ENCODE measurements at regions not wholly inside any gene's neighbourhood (a gene's known extent, or its start where the extent isn't known, plus 50 kb on each side); places are given as distances from the start of the nearest gene placed in this dataset.

DNA sequence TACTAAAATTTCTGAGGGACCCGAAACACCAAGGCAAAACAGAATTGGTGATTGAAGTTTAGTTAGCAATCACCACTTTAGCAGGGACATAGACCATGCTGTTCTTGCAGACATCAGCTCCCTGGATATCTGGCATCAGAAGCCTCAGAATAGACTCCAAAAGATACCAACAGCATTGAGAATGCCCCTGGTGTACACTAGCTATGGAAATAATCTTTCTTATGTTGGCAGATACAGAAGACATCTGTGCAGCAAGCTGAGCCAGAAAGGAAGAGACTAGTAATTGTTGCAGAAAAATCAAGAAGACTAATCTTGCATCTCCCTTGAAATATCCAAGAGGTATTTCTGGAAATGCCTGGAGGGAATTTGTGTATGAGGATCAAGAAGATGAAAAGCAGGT lies 521.6 kb downstream of the TRHDE start:
- TF ChIP-seq EZH2phosphoT487 (IDR thresholded peaks at IDR 0.05; ENCODE audit: insufficient read depth, low read depth) (no peak), EZH2 (IDR thresholded peaks at IDR 0.05; ENCODE audit: insufficient read depth, poor library complexity, severe bottlenecking) (no peak)

DNA sequence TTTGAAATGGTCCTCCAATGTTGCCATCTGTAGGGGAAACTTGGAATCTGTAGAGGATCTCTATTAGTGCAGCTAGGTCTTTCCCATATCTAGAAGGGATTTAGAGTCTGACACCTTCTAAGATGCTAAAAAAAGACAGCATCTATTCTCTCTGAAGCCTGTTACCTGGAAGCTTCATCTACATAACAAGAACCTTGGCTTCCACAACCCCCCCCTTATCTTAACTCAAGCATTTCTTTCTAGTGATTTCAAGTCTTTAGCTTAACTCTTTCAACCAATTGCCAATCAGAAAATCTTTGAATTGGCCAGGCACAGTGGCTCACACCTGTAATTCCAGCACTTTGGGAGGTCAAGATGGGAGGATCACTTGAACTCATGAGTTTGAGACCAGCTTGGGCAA lies 543.3 kb downstream of the TRHDE start:
- Histone ChIP-seq H3K36me3 (ENCODE audit: low read depth) (no peaks in the 10 kb centered on the region), H3K79me2 (ENCODE audit: insufficient read depth) (no peaks in the 10 kb centered on the region), H3K4me3 (no peak overlapping the region), H3K9me2 (ENCODE audit: insufficient read depth) (no peaks in the 10 kb centered on the region), H4K20me1 (ENCODE audit: insufficient read depth) (no peaks in the 10 kb centered on the region), H3K9ac (no peak overlapping the region), H3K4me2 (ENCODE audit: unreplicated experiment) (no peak overlapping the region), H3K27ac (no peak overlapping the region), H2AFZ (no peak overlapping the region), H3K9me3 (ENCODE audit: low read depth) (no peaks in the 10 kb centered on the region), H3K27me3 (replicated peaks; ENCODE audit: insufficient read depth) (no peaks in the 10 kb centered on the region), H3K4me1 (ENCODE audit: insufficient read depth) (no peaks in the 10 kb centered on the region), H3F3A (ENCODE audit: insufficient read depth) (no peaks in the 10 kb centered on the region)
- TF ChIP-seq EZH2phosphoT487 (IDR thresholded peaks at IDR 0.05; ENCODE audit: insufficient read depth, low read depth) (no peak), EZH2 (IDR thresholded peaks at IDR 0.05; ENCODE audit: insufficient read depth, poor library complexity, severe bottlenecking) (no peak)
- no peak for DNase-seq
- in situ Hi-C loops (cut with MboI), result no loop called here

More for the DNA sequence above, 521.6 kb downstream of the TRHDE start:
- Histone ChIP-seq H3K36me3 (ENCODE audit: low read depth) (no peaks in the 10 kb centered on the region), H3K27me3 (replicated peaks; ENCODE audit: insufficient read depth) (no peaks in the 10 kb centered on the region), H3K9ac (no peak overlapping the region), H3F3A (ENCODE audit: insufficient read depth) (no peaks in the 10 kb centered on the region), H2AFZ (no peak overlapping the region), H3K9me2 (ENCODE audit: insufficient read depth) (no peaks in the 10 kb centered on the region), H3K4me2 (ENCODE audit: unreplicated experiment) (no peak overlapping the region), H3K9me3 (ENCODE audit: low read depth) (no peaks in the 10 kb centered on the region), H3K27ac (no peak overlapping the region), H3K4me1 (ENCODE audit: insufficient read depth) (no peaks in the 10 kb centered on the region), H3K4me3 (no peak overlapping the region), H3K79me2 (ENCODE audit: insufficient read depth) (no peaks in the 10 kb centered on the region), H4K20me1 (ENCODE audit: insufficient read depth) (no peaks in the 10 kb centered on the region)
- in situ Hi-C loops (cut with MboI), result no loop called here
- no peak for DNase-seq
- WGBS, 2 experiments (ENCODE audit: low coverage in 1 of 2, low lambda C conversion rate in 2 of 2, missing lambda C conversion rate in 2 of 2), result 7 to 9% methylated on average over 1 of the region's 1 CpG

DNA sequence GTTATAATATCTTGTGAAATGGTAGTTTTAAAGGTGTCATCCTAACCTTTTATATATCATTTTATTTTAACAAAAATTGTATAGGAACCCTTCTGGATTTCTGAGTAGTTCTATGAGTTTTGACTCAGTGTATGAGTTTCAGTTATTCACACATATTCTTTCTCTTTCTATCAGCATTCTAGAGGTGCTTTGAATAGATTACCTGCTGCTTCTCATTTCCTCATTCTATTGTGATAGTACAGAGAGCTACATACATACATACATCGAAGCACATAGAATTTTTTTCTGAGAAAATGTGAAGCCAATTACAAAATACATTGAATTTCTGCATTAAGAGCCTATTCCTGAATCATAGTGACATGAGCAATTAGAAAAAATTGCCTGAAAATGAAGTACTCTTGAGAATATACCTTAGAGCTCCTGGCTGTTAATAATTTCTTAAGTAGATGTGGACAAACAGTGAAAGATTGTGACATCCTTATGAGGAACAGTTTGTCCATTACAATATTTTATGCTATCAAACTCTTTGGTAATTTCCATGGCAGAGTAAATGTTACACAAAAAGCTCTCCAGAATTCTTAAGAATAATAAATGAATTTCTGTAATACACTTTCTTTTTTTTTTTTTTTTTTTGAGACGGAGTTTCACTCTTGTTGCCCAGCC lies 556.6 kb downstream of the TRHDE start:
- H3K79me2 ChIP-seq (ENCODE audit: insufficient read depth), result no peaks in the 10 kb centered on the region
- TF ChIP-seq EZH2phosphoT487 (IDR thresholded peaks at IDR 0.05; ENCODE audit: insufficient read depth, low read depth) (no peak), EZH2 (IDR thresholded peaks at IDR 0.05; ENCODE audit: insufficient read depth, poor library complexity, severe bottlenecking) (no peak)
- H3K4me2 ChIP-seq (ENCODE audit: unreplicated experiment), result no peak overlapping the region
- no peaks in the 10 kb centered on the region for H3K9me2 ChIP-seq (ENCODE audit: insufficient read depth)
- H3F3A ChIP-seq (ENCODE audit: insufficient read depth), result no peaks in the 10 kb centered on the region
- no peaks in the 10 kb centered on the region for H3K36me3 ChIP-seq (ENCODE audit: low read depth)
- in situ Hi-C loops (cut with MboI), result no loop called here
- WGBS, 2 experiments (ENCODE audit: low coverage in 1 of 2, low lambda C conversion rate in 2 of 2, missing lambda C conversion rate in 2 of 2), result 25 to 34% methylated on average over 2 of the region's 2 CpGs
- no peaks in the 10 kb centered on the region for H3K27me3 ChIP-seq (replicated peaks; ENCODE audit: insufficient read depth)
- no peak overlapping the region for H3K27ac ChIP-seq
- H3K4me1 ChIP-seq (ENCODE audit: insufficient read depth), result no peaks in the 10 kb centered on the region
- no peak overlapping the region for H3K9ac ChIP-seq
- no peaks in the 10 kb centered on the region for H4K20me1 ChIP-seq (ENCODE audit: insufficient read depth)
- no peak overlapping the region for H3K4me3 ChIP-seq
- H3K9me3 ChIP-seq (ENCODE audit: low read depth), result no peaks in the 10 kb centered on the region
- no peak overlapping the region for H2AFZ ChIP-seq
- no peak for DNase-seq

DNA sequence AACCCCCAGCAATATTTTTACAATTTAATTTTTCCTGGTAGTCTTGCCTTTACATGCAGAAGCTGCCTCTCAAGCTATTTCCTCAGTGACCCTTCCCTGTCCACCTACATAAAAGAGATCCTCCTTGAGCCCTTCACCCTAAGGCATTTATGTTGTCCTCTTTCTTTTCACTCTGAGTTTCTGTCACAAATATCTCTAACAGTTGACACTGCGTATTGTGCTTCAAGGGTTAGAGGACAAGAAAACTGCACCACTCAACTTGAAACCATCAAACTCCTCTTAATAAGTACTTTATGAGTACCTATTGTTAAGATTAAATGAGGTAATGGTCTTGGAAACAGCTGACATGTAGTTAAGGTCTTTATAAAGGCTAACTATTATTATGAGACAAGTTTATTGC lies 557.7 kb downstream of the TRHDE start:
- in situ Hi-C loops (cut with MboI), result no loop called here
- Histone ChIP-seq H3K27ac (no peak overlapping the region), H3K9ac (no peak overlapping the region), H3K9me3 (ENCODE audit: low read depth) (no peaks in the 10 kb centered on the region), H3K4me2 (ENCODE audit: unreplicated experiment) (no peak overlapping the region), H4K20me1 (ENCODE audit: insufficient read depth) (no peaks in the 10 kb centered on the region), H3F3A (ENCODE audit: insufficient read depth) (no peaks in the 10 kb centered on the region), H3K4me1 (ENCODE audit: insufficient read depth) (no peaks in the 10 kb centered on the region), H3K27me3 (replicated peaks; ENCODE audit: insufficient read depth) (no peaks in the 10 kb centered on the region), H3K9me2 (ENCODE audit: insufficient read depth) (no peaks in the 10 kb centered on the region), H3K79me2 (ENCODE audit: insufficient read depth) (no peaks in the 10 kb centered on the region), H3K4me3 (no peak overlapping the region), H2AFZ (no peak overlapping the region), H3K36me3 (ENCODE audit: low read depth) (no peaks in the 10 kb centered on the region)
- WGBS, 2 experiments (ENCODE audit: low coverage in 1 of 2, low lambda C conversion rate in 2 of 2, missing lambda C conversion rate in 2 of 2), result 49 to 56% methylated on average over 1 of the region's 1 CpG
- TF ChIP-seq EZH2phosphoT487 (IDR thresholded peaks at IDR 0.05; ENCODE audit: insufficient read depth, low read depth) (no peak), EZH2 (IDR thresholded peaks at IDR 0.05; ENCODE audit: insufficient read depth, poor library complexity, severe bottlenecking) (no peak)
- DNase-seq, result no peak

DNA sequence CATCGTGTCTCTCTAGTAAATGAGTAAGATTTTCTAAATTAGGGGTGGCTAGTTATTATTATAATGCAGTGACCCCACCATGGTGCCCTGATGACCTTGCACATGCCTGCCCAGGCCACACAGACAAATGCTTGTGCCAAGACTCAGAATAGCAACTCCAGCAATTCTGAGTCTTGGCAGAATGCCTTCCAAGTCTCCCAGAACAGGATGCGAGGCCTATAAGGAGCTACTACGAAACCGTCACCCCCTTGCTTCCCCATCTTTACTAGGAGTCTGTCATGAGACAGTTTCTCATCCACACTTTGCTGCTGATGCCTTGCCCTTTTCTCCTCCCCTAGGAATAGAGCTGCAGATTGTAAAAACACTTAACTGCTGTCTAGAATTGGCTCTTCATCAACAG lies 559.9 kb downstream of the TRHDE start:
- no peaks in the 10 kb centered on the region for H3K27me3 ChIP-seq (replicated peaks; ENCODE audit: insufficient read depth)
- no peaks in the 10 kb centered on the region for H3K36me3 ChIP-seq (ENCODE audit: low read depth)
- H2AFZ ChIP-seq, result no peak overlapping the region
- no peaks in the 10 kb centered on the region for H3K9me3 ChIP-seq (ENCODE audit: low read depth)
- no peaks in the 10 kb centered on the region for H3K4me1 ChIP-seq (ENCODE audit: insufficient read depth)
- no peak overlapping the region for H3K4me2 ChIP-seq (ENCODE audit: unreplicated experiment)
- H3K79me2 ChIP-seq (ENCODE audit: insufficient read depth), result no peaks in the 10 kb centered on the region
- H3K9me2 ChIP-seq (ENCODE audit: insufficient read depth), result no peaks in the 10 kb centered on the region
- WGBS, 2 experiments (ENCODE audit: low coverage in 1 of 2, low lambda C conversion rate in 2 of 2, missing lambda C conversion rate in 2 of 2), result 7 to 14% methylated on average over 4 of the region's 4 CpGs
- DNase-seq, result no peak
- no peaks in the 10 kb centered on the region for H3F3A ChIP-seq (ENCODE audit: insufficient read depth)
- no peak for TF ChIP-seq EZH2 (IDR thresholded peaks at IDR 0.05; ENCODE audit: insufficient read depth, poor library complexity, severe bottlenecking)
- H4K20me1 ChIP-seq (ENCODE audit: insufficient read depth), result no peaks in the 10 kb centered on the region
- no peak overlapping the region for H3K9ac ChIP-seq
- in situ Hi-C loops (cut with MboI), result no loop called here
- H3K27ac ChIP-seq, result no peak overlapping the region
- H3K4me3 ChIP-seq, result no peak overlapping the region

Data from GM23248 (cell line).